ENCODE measurements at regions not wholly inside any gene's neighbourhood (a gene's known extent, or its start where the extent isn't known, plus 50 kb on each side); places are given as distances from the start of the nearest gene placed in this dataset.

- TF ChIP-seq CTCF (IDR thresholded peaks at IDR 0.05; ENCODE audit: low read depth, low read length, poor library complexity, severe bottlenecking) (no peak), EZH2phosphoT487 (IDR thresholded peaks at IDR 0.05; ENCODE audit: borderline replicate concordance, low read length) (no peak)
These were observed 113.2 kb upstream of the KCNG1 start for GRCh38 chr20:51135926-51136715.

Measured in DOHH2 (cell line).